K562 (cell line): ENCODE measurements at regions not wholly inside any gene's neighbourhood (a gene's known extent, or its start where the extent isn't known, plus 50 kb on each side); places are given as distances from the start of the nearest gene placed in this dataset.

ENCODE experiments used
- ATAC-seq: fragments of 200-7000 bp; cut with Tn5 transposase; 3 replicates; pipeline ENCODE4 v1.9.1; 2020; ENCODE audit warnings: moderate library complexity
- BruUV-seq: library from RNA; stranded (reverse); fragments of 400-500 nt; replicated peaks from 2 replicates; lab custom pipeline; 2021; lab: Mats Ljungman, UMichigan
- CTCF ChIA-PET: fragments of 300-600 bp; formaldehyde crosslinking; extraction: SDS; loops from one replicate; lab custom pipeline; 2021; ENCODE audit warnings: low intra/inter-chr PET ratio; lab: Yijun Ruan, JAX
- POLR2A ChIA-PET: fragments of 300-600, 350-650 bp; sonication (Branson Sonifier 250); formaldehyde crosslinking; extraction: SDS; loops from one replicate; lab custom pipeline; 2021; ENCODE audit warnings: antibody characterized with exemption, inconsistent platforms; lab: Yijun Ruan, JAX
- DNase-seq, 4 experiments: peaks; one replicate each; pipeline versions ENCODE4 v3.0.0 to v3.0.0-alpha.2; 2011 to 2018; ENCODE audit warnings: low spot score in 3 of 4, mixed read lengths in 3 of 4; ENCODE audit errors: extremely low read depth in 1 of 4
- FAIRE-seq: peaks from 2 replicates; lab custom pipeline; 2011; peaks lifted over from hg19 to GRCh38; lab: Jason Lieb, UNC
- H2AFZ ChIP-seq: 2 replicates; pipeline ENCODE4 v1.6.0; 2011; ENCODE audit warnings: low read depth, low read length, control low read depth, inconsistent platforms
- H3K27ac ChIP-seq: fragments of 200-600 bp; 3 replicates; pipeline ENCODE4 v1.8.0; 2011; ENCODE audit warnings: low read depth, mild to moderate bottlenecking, control low read depth, inconsistent platforms, low read length, moderate library complexity, mixed read lengths; ENCODE audit errors: extremely low read depth
- H3K27me3 ChIP-seq, 2 experiments: fragments of 300-600 bp in 1 of 2; 2 replicates in 1 of 2; 3 replicates in 1 of 2; pipeline versions ENCODE4 v1.6.0 to v1.8.0; 2011; ENCODE audit warnings: inconsistent platforms in 2 of 2, low read length in 2 of 2, mild to moderate bottlenecking in 1 of 2, mixed read lengths in 1 of 2, moderate library complexity in 1 of 2; ENCODE audit not compliant: control insufficient read depth in 2 of 2, insufficient read depth in 2 of 2
- H3K36me3 ChIP-seq: fragments of 300-600 bp; 3 replicates; pipeline ENCODE4 v1.8.0; 2011; ENCODE audit warnings: mild to moderate bottlenecking, low read length, inconsistent platforms; ENCODE audit not compliant: control insufficient read depth, insufficient read depth
- H3K4me1 ChIP-seq, 2 experiments: fragments of 200-600 bp in 1 of 2; replicated peaks in 1 of 2; 2 replicates in 1 of 2; 3 replicates in 1 of 2; pipeline versions ENCODE4 v1.5.1 to v1.8.0; 2011; ENCODE audit warnings: inconsistent platforms in 2 of 2, low read length in 2 of 2, mild to moderate bottlenecking in 1 of 2, mixed read lengths in 1 of 2, moderate library complexity in 1 of 2; ENCODE audit not compliant: control insufficient read depth in 2 of 2, insufficient read depth in 2 of 2
- H3K4me2 ChIP-seq: 2 replicates; pipeline ENCODE4 v1.6.1; 2011; ENCODE audit warnings: low read length, control low read depth, inconsistent platforms, mixed read lengths; ENCODE audit not compliant: insufficient read depth
- H3K4me3 ChIP-seq: fragments of 200-600 bp; sonication (generic), shearing (Covaris generic); 2 replicates; pipeline ENCODE4 v1.5.1; 2016; ENCODE audit warnings: control low read depth, inconsistent platforms
- H3K79me2 ChIP-seq: fragments of 200-600 bp; 3 replicates; pipeline ENCODE4 v1.8.0; 2011; ENCODE audit warnings: low read length, inconsistent platforms; ENCODE audit not compliant: control insufficient read depth, insufficient read depth
- H3K9ac ChIP-seq, 2 experiments: 2 replicates each; pipeline versions ENCODE4 v1.6.0 to v1.6.1; 2011; ENCODE audit warnings: low read depth in 2 of 2, low read length in 2 of 2, control low read depth in 1 of 2, inconsistent platforms in 1 of 2, mild to moderate bottlenecking in 1 of 2, mixed read lengths in 1 of 2; ENCODE audit not compliant: insufficient read depth in 1 of 2
- H3K9me1 ChIP-seq: one replicate; pipeline ENCODE4 v1.6.0; 2011; ENCODE audit warnings: inconsistent platforms, mild to moderate bottlenecking, low read length, moderate library complexity; ENCODE audit not compliant: control insufficient read depth, insufficient read depth
- H3K9me3 ChIP-seq: replicated peaks from 2 replicates; pipeline ENCODE4 v1.5.1; 2011; ENCODE audit warnings: low read depth, low read length, inconsistent platforms; ENCODE audit not compliant: control insufficient read depth, insufficient read depth
- H4K20me1 ChIP-seq: replicated peaks from 2 replicates; pipeline ENCODE4 v1.6.1; 2011; ENCODE audit warnings: low read length, inconsistent platforms, mixed read lengths; ENCODE audit not compliant: control insufficient read depth, insufficient read depth
- DACH1 ChIP-seq: fragments of 450-650 bp; IDR thresholded peaks from 2 replicates; pipeline ENCODE4 v1.6.1; 2018; ENCODE audit not compliant: partially characterized antibody
- FOSL1 ChIP-seq: fragments of 200-800 bp; sonication (Bioruptor generic); conservative IDR thresholded peaks from 2 replicates; pipeline ENCODE4 v1.6.1; 2016; ENCODE audit warnings: missing genetic modification characterization, missing compliant biosample characterization
- PRPF4 ChIP-seq: fragments of 200-400 bp; formaldehyde crosslinking; IDR thresholded peaks from one replicate; pipeline ENCODE4 v1.6.1; 2017; ENCODE audit warnings: low read length, low read depth, mild to moderate bottlenecking; ENCODE audit not compliant: insufficient read depth, poor library complexity, severe bottlenecking
- WGBS: fragments of 100-300 bp; shearing (Covaris generic); methylation state at CpG from one replicate; pipeline ENCODE4 v1.1.6; 2016; ENCODE audit warnings: low coverage, mixed read lengths; ENCODE audit not compliant: insufficient coverage; ENCODE audit errors: missing lambda C conversion rate; 5-methylcytosine and 5-hydroxymethylcytosine counted together
- in situ Hi-C: fragments of 300-500 bp; cut with MboI; formaldehyde crosslinking; loops from 4 replicates; pipeline ENCODE4 v1.15.0; 2018; ENCODE audit warnings: inconsistent platforms, mixed read lengths
- intact Hi-C: fragments of 100-400 bp; cut with micrococcal nuclease; formaldehyde crosslinking; loops from 2 replicates; pipeline ENCODE4 v1.14.2; 2022
- TF ChIP-seq, protein P1 (sequence below): fragments of 450-650 bp; formaldehyde crosslinking; IDR thresholded peaks from 2 replicates; pipeline ENCODE4 v1.4.0; 2020; ENCODE audit warnings: mild to moderate bottlenecking, moderate library complexity

DNA sequence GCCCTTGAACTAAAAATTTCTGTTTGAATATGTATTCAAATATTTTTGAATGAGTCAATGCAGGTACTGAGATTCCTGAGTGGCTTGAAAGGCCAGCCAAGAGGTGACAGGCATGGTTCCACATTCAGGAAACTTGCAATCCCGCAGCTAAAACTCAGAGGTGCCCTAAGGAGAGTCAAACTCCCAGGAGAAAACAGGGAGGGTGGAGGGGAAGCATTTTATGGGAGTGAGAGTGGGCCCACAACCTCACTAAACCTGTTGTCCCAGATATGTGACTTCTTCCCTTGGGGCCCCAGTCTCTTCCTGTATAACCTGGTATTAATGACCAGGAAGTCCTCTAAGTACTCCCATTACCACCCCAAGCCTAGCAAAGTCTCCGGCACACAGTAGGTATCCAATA lies 189.6 kb downstream of the PLPP3 start:
- ChIA-PET POLR2A (no interaction called here), CTCF (no interaction called here)
- Histone ChIP-seq H2AFZ (no peak overlapping the region), H3K9ac (no peak overlapping the region), H3K36me3 (no peaks in the 10 kb centered on the region), H3K4me2 (no peak overlapping the region), H3K9me3 (no peaks in the 10 kb centered on the region), H3K4me1 (no peaks in the 10 kb centered on the region), H3K4me3 (no peak overlapping the region), H3K9me1 (no peaks in the 10 kb centered on the region), H4K20me1 (no peaks in the 10 kb centered on the region), H3K27me3 (peaks cover 0 to 18% of the 10 kb centered on the region in 2 experiments; a peak in 2 of 5 replicates), H3K27ac (no peak overlapping the region), H3K79me2 (no peaks in the 10 kb centered on the region)
- intact Hi-C loops (no loop called here), in situ Hi-C loops (no loop called here)
- DNase-seq (no peak), FAIRE-seq (no peak), ATAC-seq (no peak)
- WGBS = 0% methylated on average over 1 of the region's 2 CpGs
- BruUV-seq = no TSS peak
- TF ChIP-seq DACH1 (no peak), PRPF4 (no peak), FOSL1 (tag) (no peak)
- TF ChIP-seq, protein P1, sequence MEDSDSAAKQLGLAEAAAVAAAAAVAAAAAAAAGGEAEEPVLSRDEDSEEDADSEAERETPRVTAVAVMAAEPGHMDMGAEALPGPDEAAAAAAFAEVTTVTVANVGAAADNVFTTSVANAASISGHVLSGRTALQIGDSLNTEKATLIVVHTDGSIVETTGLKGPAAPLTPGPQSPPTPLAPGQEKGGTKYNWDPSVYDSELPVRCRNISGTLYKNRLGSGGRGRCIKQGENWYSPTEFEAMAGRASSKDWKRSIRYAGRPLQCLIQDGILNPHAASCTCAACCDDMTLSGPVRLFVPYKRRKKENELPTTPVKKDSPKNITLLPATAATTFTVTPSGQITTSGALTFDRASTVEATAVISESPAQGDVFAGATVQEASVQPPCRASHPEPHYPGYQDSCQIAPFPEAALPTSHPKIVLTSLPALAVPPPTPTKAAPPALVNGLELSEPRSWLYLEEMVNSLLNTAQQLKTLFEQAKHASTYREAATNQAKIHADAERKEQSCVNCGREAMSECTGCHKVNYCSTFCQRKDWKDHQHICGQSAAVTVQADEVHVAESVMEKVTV (CRISPR knock-in tag) = no peak
